ENCODE measurements at regions not wholly inside any gene's neighbourhood (a gene's known extent, or its start where the extent isn't known, plus 50 kb on each side); places are given as distances from the start of the nearest gene placed in this dataset.
"Not testable (repeated sequence)": the region's sequence is repeated elsewhere in the genome, so short reads cannot be mapped to it uniquely, and the experiment has no call there.

DNA sequence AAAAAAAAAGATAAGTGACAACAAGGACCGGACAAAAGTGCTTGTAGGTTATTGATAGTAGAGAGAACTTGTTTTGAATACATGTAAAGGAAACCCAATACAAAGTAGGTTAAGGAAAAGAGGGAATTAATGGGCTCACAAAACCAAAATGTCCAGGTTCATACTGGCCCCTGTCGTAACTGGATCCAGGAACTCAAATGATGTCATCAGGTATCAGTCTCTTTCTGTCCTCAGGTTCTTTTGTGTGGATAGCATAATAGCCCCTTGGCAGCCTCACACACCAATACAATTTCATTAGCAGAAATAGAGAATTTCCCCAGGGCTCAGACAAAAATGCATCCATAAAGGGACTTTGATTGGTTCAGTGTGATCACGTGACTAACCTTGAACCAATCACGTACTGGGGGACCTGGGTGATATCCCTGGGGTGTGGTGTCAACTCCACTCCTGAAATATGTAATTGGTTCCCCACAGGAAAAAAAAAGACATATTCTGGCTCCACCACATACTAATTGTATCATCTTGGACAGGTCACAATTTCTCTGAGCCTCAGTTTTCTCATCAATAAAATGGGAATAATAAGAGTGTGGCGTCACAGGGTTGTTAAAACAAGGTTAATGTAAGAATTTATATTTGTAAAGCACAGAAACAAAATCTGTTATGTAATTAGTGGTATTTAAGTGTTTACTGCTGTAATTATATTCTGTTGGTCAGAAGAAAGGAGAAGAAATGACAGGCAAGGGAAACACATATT lies 174.8 kb downstream of the PDGFRA start:
- no peak for DNase-seq (ENCODE audit: low read depth)

DNA sequence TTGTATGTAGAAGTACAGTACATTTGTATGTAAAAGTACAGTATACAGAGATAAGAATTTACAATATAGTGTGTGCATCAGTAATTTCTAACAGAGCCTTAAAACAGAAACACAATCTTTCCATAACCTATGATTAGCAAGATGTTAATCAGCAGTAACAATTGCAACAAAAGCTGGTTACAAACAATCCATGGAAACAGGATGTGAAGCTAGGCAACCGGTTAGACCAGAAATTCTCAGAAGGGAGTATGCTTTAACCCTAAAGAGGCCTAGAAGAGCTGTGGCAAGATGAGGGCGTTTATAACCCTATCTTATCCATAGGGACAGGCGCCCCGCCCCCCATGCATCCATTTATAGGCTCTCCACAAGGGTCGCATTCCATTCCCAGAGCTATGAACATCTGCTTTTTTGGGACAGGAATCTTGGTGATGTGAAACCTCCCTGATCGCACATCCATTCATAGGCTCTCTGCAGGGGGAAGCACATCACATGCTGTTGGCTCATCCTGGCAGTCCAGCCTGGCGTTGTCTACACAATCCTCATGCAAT lies 180.3 kb downstream of the PDGFRA start:
- not testable (repeated sequence) for DNase-seq (ENCODE audit: low read depth)

DNA sequence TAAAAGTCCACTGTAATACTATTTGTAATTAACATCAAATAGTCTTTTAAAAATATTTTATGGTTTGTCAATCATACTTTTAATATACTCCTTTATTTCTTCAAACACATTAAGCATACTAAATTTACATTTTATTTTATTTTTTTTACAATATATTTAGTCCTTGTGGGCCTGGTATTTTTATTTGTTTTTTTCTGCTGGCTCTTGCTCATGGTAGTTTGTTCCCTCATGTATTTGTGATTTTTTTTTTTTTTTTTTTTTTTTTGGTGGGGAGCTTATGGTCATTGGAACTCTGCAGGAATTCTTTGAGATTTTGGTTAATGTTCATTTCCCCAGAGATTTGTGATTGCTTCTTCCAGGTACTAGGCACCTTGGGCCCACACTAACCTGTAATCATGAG lies 185.5 kb downstream of the PDGFRA start:
- no peak for DNase-seq (ENCODE audit: low read depth)

DNA sequence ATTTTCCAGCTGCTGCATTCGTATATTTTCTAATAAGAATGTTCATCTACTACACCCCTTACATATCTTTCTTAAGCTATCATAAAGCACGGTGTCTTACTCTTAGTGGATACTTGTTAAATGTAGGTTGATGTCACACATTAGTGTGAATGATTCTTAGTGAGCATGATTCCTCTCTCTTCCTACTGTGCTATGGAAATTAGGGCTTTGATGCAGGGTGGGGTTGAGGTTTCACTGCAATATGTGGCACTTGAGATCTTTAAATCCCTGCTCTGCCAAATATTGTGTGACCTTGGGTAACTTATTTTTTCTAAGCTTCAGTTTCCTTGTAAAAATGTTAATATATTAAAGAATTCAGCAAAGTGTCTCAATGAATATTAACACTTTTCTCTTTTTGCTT lies 188.4 kb downstream of the PDGFRA start:
- DNase-seq (ENCODE audit: low read depth), result no peak

DNA sequence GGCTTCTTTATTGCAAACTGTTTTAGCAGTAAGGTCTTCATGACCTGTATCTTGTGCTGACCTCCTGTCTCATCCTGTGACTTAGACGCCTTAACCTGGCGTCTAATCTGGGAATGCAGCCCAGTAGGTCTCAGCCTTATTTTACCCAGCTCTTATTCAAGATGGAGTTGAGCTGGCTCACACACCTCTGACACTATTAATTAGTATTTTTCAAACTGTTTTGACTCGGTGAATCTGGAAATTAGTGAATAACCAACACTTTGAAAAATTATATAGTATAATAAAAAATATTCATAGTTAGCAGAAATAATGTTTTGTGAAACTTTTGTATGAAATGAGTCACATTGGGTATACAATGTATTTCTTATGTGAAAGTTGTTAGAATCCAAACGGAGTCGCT lies 189.4 kb downstream of the PDGFRA start:
- no peak for DNase-seq (ENCODE audit: low read depth)

DNA sequence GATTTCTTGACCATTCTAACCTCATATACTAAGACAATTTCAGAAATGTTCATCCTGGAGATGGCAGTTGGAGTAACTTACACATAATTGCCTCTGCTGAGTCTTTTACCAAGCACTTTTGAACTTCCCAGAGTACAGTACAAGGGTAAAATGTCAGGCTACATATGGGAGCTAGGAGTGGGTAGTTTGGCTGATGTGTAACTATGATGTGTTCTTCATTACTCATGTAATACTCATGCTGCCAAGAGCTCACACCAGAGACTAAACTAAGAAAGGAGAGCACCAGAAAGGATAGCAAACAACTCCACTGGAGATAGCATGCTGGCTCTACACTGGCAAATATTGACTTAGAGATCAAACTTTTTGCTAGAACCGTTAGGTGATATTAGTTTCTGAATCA lies 194.0 kb downstream of the PDGFRA start:
- peak; percentile 80 for DNase-seq (ENCODE audit: low read depth)

DNA sequence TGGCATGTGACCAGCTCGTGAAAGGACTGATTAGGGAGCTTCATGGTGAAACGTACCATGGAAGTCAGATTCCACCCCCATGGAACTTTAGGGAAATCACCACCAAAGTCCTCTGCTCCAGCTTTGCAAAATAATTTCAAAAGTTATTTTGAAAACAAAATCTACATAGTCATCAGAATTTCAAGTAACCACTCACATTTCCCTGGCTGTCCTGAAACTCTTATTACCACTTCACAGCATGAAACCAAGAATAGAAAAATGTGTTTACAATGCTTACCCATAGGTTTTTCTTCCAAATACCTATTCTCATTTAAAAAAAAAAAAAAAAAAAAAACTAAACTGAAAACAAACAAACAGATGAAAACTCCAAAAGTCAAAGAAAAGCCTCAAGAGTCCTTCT lies 198.7 kb downstream of the PDGFRA start:
- DNase-seq (ENCODE audit: low read depth), result no peak

DNA sequence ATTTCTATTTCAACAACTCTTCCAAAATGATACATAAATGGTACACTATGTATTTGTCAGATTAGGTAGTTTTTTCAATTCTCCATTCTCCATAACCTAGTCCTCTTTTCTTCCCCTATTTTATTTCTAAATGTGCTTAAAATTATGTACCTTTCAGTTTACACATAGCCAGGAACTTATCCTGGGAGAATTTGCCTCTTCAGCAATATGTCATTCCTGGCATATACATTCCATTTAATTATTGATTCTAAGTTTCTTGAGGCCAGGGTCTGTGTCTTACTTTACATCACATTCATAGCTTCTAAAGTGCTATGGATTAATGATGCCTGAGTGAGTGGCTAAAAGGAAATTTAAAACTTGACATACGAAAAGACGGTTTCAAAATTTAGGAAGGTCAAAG lies 199.8 kb downstream of the PDGFRA start:
- DNase-seq (ENCODE audit: low read depth), result no peak

DNA sequence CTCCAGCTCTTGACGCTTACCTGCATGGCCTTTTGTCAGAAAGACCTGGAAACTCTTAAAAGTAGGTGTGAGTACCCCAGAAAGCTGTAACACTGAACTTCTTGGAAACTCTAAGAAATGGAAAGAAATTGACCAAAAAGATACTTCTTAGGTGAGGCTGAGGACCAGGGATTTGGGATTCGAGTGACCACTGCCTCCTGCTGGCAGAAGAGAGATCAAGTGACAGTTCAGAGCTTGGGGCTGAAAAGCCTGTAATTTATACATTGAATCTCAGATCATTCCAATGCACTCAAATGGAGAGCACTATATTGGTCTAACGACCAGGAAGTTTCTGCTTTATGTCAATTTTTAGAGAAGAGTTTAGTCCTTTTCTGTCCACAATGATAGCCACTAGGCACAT lies 204.6 kb downstream of the PDGFRA start:
- DNase-seq (ENCODE audit: low read depth), result no peak

DNA sequence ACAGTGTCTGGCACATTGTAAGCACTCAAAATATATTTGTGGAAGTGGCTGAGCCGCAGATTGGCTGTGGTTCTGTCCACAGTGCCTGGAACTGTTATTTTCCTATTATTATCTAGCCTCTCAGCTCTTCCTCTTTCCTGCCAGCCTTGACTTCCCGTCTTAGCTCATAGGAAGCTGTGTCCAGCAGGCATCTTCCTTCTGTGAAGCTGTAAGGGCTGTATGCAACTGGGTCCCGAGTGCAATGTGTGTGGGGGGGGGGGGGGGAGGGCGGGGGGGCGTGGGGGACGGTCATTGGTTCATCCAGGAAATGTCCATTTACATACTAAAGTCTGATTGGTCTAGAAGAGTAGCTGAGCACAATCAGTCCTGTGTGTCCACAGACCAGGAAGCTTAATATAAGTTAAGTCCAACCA lies 210.7 kb downstream of the PDGFRA start:
- DNase-seq (ENCODE audit: low read depth), result peak; percentile 45

DNA sequence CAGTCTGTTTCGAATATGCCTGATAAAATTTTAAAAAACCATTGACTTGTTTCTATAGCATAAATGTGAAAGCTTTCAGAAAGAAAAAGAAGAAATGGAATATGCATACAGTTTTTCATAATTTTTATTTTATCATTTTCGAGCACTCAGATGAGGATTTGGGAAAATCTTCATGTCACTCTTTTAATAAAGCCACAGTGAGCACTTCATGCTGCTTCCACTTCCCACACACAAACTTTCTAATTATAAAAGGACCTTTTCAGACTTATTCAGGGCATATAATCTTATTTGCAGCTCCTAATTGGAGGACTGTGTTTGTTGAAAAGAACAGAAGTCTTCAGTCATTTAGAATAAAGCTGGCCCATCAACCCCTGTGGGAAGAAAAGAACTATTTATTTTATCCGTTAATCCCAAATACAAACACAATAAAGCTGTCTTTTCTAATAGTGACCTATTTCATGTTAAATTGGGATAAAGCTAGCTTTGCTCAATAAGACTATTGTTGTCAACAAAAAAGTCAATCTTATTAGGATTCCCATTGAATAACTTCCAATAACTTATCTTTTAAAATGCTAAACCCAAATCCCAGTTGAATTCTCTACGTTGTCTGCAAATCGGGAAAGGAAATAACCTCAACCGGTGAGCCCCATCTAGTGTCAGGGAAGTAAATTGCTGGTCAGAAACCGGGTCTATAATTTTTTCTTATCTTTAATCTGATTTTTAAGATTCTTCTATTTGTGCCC lies 211.5 kb downstream of the PDGFRA start:
- peak; percentile 39 for DNase-seq (ENCODE audit: low read depth)

DNA sequence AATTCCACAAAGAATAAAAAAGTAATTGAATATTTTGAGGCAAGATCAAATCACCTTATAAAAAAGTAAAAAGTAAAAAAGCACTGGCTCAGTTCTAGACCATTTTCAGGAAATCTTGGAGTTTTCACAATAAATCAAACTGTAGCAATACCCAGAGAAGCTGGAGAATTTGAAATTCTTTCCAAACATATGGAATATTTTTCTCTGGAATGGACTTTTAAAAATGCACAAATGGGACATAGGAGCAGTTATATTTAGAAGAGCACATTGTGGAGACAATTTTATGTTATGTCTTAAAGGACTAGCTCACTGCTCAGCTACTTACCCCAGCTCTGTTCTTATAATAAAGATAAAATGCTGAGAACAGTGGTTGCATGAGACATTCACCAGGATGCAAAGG lies 211.9 kb upstream of the KIT start:
- no peak for DNase-seq (ENCODE audit: low read depth)

DNA sequence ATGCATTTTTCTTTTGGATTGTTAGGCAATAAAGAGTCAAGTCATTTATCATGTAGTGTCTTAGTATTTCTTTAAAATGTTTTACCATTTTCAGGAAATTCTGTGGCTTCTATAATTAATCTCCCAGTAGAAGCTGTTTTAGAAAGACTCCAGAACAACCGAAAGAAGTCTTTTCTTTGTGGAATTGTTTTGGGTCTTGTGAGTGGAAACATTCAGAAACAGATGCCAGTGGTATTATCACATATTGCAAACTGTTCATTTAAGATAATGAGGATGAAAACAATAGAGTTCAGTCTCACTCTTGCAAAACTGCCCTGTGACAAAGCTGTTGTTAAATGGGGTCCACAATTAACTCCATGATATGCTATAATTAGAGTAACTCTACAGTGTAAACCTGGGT lies 211.2 kb upstream of the KIT start:
- DNase-seq (ENCODE audit: low read depth), result no peak

DNA sequence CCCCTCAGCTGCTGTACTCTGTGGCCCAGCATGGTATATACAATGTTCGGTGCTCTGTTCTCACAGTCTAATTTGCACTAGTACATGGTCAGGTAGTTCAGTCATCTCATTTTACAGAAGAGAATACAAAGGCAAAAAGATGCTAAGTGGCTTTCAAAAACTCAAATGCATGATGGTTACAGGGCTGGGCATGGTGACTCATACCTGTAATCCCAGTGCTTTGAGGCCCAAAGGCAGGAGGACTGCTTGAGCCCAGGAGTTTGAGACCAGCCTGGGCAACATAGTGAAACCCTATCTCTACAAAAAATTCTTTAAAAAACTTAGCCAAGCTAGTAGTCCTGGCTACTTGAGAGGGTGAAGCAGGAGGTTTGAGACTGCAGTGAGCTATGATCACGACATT lies 210.5 kb upstream of the KIT start:
- no peak for DNase-seq (ENCODE audit: low read depth)

DNA sequence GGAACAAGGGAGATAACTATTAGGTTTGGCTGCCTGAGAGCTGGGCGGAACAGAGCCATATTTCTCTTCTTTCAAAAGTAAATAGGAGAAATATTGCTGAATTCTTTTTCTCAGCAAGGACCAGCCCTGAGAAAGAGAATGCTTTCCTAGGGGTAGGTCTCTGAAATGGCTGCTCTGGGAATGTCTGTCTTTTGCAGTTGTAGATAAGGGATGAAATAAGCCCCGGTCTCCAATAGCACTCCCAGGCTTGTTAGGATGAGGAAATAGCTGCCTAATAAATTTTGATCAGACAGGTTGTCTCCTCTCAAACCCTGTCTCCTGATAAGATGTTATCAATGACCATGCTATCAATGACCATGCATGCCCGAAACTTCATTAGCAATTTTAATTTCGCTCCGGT lies 207.8 kb upstream of the KIT start:
- no peak for DNase-seq (ENCODE audit: low read depth)

DNA sequence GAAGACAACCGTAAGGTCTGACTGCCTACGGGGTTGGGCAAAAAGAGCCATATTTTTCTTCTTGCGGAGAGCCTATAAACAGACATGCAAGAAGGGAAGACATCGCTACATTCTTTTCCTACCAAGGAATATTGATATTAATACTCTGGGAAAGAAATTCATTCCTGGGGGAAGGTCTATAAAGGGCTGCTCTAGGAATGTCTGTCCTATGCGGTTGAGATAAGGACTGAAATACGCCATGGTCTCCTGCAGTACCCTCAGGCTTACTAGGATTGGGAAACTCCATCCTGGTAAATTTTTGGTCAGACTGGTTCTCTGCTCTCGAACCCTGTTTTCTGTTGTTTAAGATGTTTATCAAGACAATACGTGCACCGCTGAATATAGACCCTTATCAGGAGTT lies 190.8 kb upstream of the KIT start:
- DNase-seq (ENCODE audit: low read depth), result not testable (repeated sequence)

DNA sequence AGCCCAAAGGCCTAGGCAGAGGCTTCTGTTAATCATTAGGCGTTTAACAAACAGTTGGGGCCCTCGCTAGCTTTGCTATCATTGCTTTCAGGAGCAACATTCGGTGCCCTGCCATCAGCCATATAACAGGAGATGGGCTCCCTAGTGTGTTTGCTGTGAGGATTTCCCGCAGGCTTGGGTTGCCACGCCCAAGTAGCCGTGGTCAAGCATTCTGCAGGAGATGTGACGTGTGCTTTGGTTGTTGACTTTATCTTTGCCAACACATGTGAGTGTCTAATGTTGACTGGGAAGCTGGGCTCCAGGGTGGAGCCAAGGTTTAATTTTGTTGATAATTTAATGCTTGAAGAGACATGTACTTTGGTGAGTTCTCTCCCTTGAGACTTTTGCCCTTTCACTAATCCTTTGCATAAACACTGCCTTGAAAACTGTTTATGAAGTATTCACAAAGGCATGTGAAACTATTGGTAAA lies 184.6 kb upstream of the KIT start:
- no peak for DNase-seq (ENCODE audit: low read depth)

DNA sequence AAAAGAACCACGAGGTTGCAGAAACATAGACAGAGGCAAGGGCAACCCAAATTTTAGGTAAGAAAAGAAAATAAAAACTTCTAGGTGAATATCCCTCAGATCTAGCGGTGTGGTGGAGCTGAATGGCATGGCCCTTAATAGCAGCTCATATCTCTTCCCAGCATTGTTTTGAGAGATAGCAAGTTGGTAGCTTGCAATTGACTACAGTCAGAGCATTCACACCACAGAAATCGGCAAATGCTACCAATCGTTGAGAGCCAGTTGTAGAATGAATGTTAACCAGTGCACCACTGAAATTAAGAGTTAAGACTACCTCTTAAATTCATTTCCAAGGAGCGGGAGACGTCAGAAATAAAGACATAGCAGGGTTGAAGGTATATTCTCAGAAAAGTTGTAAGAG lies 184.0 kb upstream of the KIT start:
- no peak for DNase-seq (ENCODE audit: low read depth)

DNA sequence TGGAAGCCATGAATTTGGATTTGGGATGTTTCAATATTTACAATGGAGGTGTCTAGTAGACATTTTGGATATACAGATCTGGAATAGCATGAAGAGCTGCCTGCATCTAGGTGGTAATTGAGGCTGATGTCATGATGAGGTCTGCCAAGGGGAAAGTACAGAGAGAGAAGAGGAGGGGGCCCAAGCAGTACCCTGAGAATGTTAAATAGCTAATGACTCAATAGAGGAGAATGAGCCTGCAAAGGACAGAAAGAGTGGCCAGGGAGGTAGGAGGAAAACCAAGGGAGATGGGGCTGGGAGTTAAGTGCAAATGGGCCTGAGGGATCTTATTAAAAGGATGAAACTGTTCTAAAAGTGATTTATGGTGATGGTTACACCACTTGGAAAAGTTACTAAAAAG lies 182.2 kb upstream of the KIT start:
- DNase-seq (ENCODE audit: low read depth), result no peak

DNA sequence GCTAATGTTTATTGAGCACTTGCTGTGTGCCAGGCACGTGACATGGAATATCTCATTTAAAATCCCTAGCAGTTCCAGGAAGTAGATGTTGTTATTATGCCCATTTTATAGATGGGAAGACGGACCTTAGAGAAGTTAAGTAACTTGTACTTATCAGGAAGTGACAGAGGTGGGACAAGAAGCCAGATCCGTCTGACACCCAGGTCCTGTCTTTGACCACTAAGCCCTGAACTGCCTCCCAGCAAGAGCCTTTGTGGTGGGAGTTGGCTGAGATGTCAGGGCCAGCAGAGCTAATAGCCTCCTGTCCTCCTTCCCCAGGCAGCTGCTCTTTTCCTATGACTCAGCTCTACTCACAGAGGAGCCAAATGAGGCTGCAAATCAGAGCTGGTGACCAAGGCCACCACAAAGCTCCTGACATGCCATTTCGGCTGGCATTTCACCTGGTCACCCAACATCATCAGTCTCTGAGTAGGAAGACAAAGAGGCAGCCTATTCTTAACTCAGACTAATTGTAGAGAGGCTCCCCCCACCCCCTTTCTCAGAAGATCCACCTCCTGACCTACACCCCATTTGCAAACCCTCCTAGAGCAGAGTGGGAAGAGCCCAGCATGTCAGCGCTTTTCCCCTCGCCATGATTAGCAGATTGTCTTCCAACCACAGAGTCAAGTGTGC lies 175.1 kb upstream of the KIT start:
- DNase-seq (ENCODE audit: low read depth), result no peak

DNA sequence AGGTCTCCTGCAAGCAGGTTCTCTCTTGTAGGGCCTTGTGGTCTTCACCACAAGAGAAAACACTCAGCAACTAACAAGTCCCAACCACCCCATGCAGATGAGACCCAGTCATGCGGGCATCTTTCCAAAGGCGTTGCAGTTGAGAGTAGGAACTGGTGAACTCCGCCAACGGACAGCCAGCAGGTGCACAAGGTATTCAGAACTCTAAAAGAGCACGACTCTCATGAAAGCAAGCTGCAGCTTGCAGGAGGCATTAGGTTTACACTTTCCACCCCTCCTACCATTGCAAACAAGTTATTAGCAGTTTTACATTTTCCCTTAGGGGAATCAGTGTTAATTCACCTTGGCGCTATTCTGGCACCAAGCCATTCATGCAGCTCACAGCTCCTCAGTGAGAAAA lies 173.4 kb upstream of the KIT start:
- no peak for DNase-seq (ENCODE audit: low read depth)

DNA sequence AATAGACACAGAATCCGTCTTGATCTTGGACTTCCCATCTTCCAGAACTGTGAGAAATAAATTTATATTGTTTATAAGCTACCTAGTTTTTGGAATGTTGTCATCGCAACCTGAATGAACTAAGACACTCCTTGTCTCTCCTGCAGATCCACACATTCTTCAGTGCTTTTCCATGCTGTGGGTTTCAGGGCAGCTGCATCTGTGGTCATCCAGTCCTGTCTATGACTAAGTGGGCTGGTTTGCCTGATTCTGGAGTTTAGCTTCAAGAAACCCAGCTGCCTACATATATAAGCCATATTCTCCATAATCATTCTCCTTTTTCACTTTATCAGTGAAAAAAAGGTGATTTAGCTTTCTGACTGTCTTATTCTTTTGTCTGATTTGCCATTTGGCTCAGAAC lies 170.3 kb upstream of the KIT start:
- peak; percentile 17 for DNase-seq (ENCODE audit: low read depth)

DNA sequence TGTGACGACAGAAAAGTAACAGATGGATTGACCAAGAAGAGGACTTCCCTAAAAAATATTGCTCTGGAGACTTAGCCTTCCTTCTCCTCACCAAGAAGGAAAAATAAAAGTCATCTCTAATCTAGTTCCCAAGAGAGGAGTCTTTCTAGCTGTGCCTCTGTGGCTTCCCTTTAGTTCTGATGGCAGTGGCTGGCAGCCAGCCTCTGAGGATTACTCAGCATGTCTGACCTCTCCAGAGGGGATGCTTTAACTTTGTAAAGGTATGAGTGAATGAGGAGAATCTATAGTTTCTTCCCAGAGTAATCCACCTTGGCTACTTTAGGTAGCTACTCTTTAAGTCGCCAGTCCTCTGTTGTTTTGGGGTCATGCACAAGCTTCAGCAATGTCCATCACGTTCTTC lies 163.9 kb upstream of the KIT start:
- no peak for DNase-seq (ENCODE audit: low read depth)

Measured in stromal cell of bone marrow (primary cell).